Trophoblast cell (in vitro differentiated cells and primary cell): ENCODE measurements at regions not wholly inside any gene's neighbourhood (a gene's known extent, or its start where the extent isn't known, plus 50 kb on each side); places are given as distances from the start of the nearest gene placed in this dataset.

ENCODE experiments used
- DNase-seq, 2 donors: peaks; one replicate each; pipeline ENCODE4 v3.0.0-alpha.2; 2016
- H2AFZ ChIP-seq: 2 replicates; pipeline ENCODE4 v1.6.1; 2013; ENCODE audit warnings: low read length, moderate library complexity, mild to moderate bottlenecking; ENCODE audit not compliant: insufficient read depth, poor library complexity
- H2AK5ac ChIP-seq: 2 replicates; pipeline ENCODE4 v1.6.1; 2013; ENCODE audit warnings: mild to moderate bottlenecking, low read length
- H2BK120ac ChIP-seq: 2 replicates; pipeline ENCODE4 v1.6.1; 2013; ENCODE audit warnings: low read length, mild to moderate bottlenecking, moderate library complexity; ENCODE audit not compliant: insufficient read depth, poor library complexity
- H2BK12ac ChIP-seq: 2 replicates; pipeline ENCODE4 v1.6.1; 2013; ENCODE audit warnings: mild to moderate bottlenecking, low read length, moderate library complexity
- H2BK5ac ChIP-seq: 2 replicates; pipeline ENCODE4 v1.6.1; 2013; ENCODE audit warnings: low read length, low read depth, moderate library complexity, mild to moderate bottlenecking; ENCODE audit not compliant: poor library complexity
- H3K14ac ChIP-seq: 2 replicates; pipeline ENCODE4 v1.6.1; 2013; ENCODE audit warnings: mild to moderate bottlenecking, low read length
- H3K18ac ChIP-seq: 2 replicates; pipeline ENCODE4 v1.6.1; 2013; ENCODE audit warnings: mild to moderate bottlenecking, low read length
- H3K23ac ChIP-seq: 2 replicates; pipeline ENCODE4 v1.6.1; 2013; ENCODE audit warnings: low read length
- H3K27ac ChIP-seq: 2 replicates; pipeline ENCODE4 v1.5.1; 2013; ENCODE audit warnings: low read depth, mild to moderate bottlenecking, inconsistent platforms, low read length, moderate library complexity
- H3K27me3 ChIP-seq: 2 replicates; pipeline ENCODE4 v1.6.1; 2013; ENCODE audit warnings: inconsistent platforms, mild to moderate bottlenecking, low read length, moderate library complexity; ENCODE audit not compliant: insufficient read depth
- H3K36me3 ChIP-seq, 2 experiments: 1 replicate in 1 of 2; 2 replicates in 1 of 2; pipeline ENCODE4 v1.6.1; 2013; ENCODE audit warnings: low read length in 2 of 2, mild to moderate bottlenecking in 2 of 2, moderate library complexity in 1 of 2; ENCODE audit not compliant: insufficient read depth in 2 of 2, control insufficient read depth in 1 of 2
- H3K4ac ChIP-seq: 2 replicates; pipeline ENCODE4 v1.6.1; 2013; ENCODE audit warnings: low read depth, mild to moderate bottlenecking, low read length, moderate library complexity
- H3K4me1 ChIP-seq, 2 experiments: 1 replicate in 1 of 2; 2 replicates in 1 of 2; pipeline ENCODE4 v1.6.1; 2013; ENCODE audit warnings: low read length in 2 of 2, mild to moderate bottlenecking in 2 of 2, moderate library complexity in 1 of 2; ENCODE audit not compliant: insufficient read depth in 2 of 2, control insufficient read depth in 1 of 2
- H3K4me2 ChIP-seq: 2 replicates; pipeline ENCODE4 v1.6.1; 2013; ENCODE audit warnings: inconsistent platforms, mild to moderate bottlenecking, low read length, moderate library complexity
- H3K4me3 ChIP-seq: 2 replicates; pipeline ENCODE4 v1.5.1; 2013; ENCODE audit warnings: mild to moderate bottlenecking, low read depth, low read length, inconsistent platforms
- H3K79me1 ChIP-seq: one replicate; pipeline ENCODE4 v1.6.1; 2013; ENCODE audit warnings: low read length
- H3K79me2 ChIP-seq: 2 replicates; pipeline ENCODE4 v1.6.1; 2013; ENCODE audit warnings: low read length, mild to moderate bottlenecking; ENCODE audit not compliant: control insufficient read depth, insufficient read depth, poor library complexity
- H3K9ac ChIP-seq: 2 replicates; pipeline ENCODE4 v1.6.1; 2013; ENCODE audit warnings: mild to moderate bottlenecking, low read length
- H3K9me3 ChIP-seq: 2 replicates; pipeline ENCODE4 v1.6.1; 2013; ENCODE audit warnings: low read depth, mild to moderate bottlenecking, control low read depth, inconsistent platforms, low read length; ENCODE audit not compliant: insufficient read depth
- H4K12ac ChIP-seq: 2 replicates; pipeline ENCODE4 v1.6.1; 2013; ENCODE audit warnings: low read depth, mild to moderate bottlenecking, low read length, moderate library complexity
- H4K8ac ChIP-seq: 2 replicates; pipeline ENCODE4 v1.6.1; 2013; ENCODE audit warnings: low read depth, mild to moderate bottlenecking, low read length, moderate library complexity
- H4K91ac ChIP-seq: one replicate; pipeline ENCODE4 v1.6.1; 2013; ENCODE audit warnings: low read depth, mild to moderate bottlenecking, low read length, moderate library complexity
- WGBS: extraction: QIAGEN DNeasy Blood & Tissue Kit; methylation state at CpG from one replicate; pipeline ENCODE4 v1.1.7; 2013; ENCODE audit warnings: missing lambda C conversion rate; ENCODE audit not compliant: insufficient read length, insufficient coverage; ENCODE audit errors: extremely low coverage; 5-methylcytosine and 5-hydroxymethylcytosine counted together

DNA sequence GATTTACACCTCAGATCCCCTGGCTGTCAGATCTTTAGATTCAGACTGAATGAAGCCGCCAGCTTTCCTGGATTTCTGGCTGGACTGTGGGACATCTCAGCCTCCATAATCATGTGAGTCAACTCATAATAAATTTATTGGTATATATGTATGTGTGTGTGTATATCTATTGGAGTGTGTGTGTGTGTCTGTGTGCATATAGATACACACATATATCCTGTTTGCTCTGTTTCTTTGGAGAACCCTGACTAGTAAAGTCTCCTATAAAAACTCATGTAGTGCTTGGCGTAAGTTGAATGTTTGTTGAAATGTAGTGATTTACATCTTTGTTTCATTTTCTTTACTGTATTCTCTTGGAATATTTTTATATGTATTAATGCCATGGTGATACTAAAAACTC lies 499.5 kb upstream of the KLF12 start:
- no peak overlapping the region for H4K8ac ChIP-seq
- H3K27ac ChIP-seq, result no peak overlapping the region
- H3K4me1 ChIP-seq, result no peaks in the 10 kb centered on the region
- no peaks in the 10 kb centered on the region for H3K9me3 ChIP-seq
- no peak overlapping the region for H2BK5ac ChIP-seq
- no peak overlapping the region for H3K4ac ChIP-seq
- no peak overlapping the region for H2AK5ac ChIP-seq
- no peak overlapping the region for H4K91ac ChIP-seq
- H3K4me2 ChIP-seq, result no peak overlapping the region
- H3K4me3 ChIP-seq, result no peak overlapping the region
- H2BK12ac ChIP-seq, result no peak overlapping the region
- H2AFZ ChIP-seq, result no peak overlapping the region
- H3K36me3 ChIP-seq, result no peaks in the 10 kb centered on the region
- H3K79me1 ChIP-seq, result no peaks in the 10 kb centered on the region
- H3K14ac ChIP-seq, result no peak overlapping the region
- no peak overlapping the region for H3K9ac ChIP-seq
- H3K27me3 ChIP-seq, result no peaks in the 10 kb centered on the region
- DNase-seq, result no peak
- WGBS, result no CpG with 5 or more reads among the region's 2 CpGs
- H4K12ac ChIP-seq, result no peak overlapping the region
- no peak overlapping the region for H2BK120ac ChIP-seq
- H3K79me2 ChIP-seq, result no peaks in the 10 kb centered on the region
- H3K23ac ChIP-seq, result no peak overlapping the region
- H3K18ac ChIP-seq, result no peak overlapping the region

GRCh38 chr13:74629985-74630384 lies 495.8 kb upstream of the KLF12 start:
- no CpG with 5 or more reads among the region's 3 CpGs for WGBS
- Histone ChIP-seq H3K9ac (no peak overlapping the region), H3K36me3 (no peaks in the 10 kb centered on the region), H3K4me3 (no peak overlapping the region), H4K12ac (no peak overlapping the region), H3K4ac (no peak overlapping the region), H3K18ac (no peak overlapping the region), H3K79me1 (no peaks in the 10 kb centered on the region), H3K9me3 (no peaks in the 10 kb centered on the region), H3K79me2 (no peaks in the 10 kb centered on the region), H3K27me3 (no peaks in the 10 kb centered on the region), H3K14ac (no peak overlapping the region), H3K4me2 (no peak overlapping the region), H2AFZ (no peak overlapping the region), H2BK12ac (no peak overlapping the region), H2AK5ac (no peak overlapping the region), H3K27ac (no peak overlapping the region), H4K91ac (no peak overlapping the region), H2BK5ac (no peak overlapping the region), H3K4me1 (no peaks in the 10 kb centered on the region), H2BK120ac (no peak overlapping the region), H3K23ac (no peak overlapping the region), H4K8ac (no peak overlapping the region)
- DNase-seq, result no peak

DNA sequence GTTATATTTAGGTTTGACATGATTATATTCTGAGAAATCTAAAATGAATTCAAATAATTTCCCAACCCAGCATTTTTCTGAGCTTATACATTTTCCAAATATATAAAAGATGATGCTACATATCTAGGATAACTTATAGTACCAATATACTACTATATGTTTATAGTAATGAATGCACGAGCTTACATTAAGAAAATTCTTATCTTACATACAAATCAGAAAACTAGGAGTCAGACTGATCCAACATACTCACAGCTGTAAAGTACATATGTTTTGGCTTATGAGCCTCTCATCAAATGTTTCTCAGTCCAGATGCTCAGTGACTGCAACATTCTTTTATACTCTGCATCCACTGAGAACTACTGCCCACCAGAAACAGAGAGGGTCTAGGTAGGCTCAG lies 491.3 kb upstream of the KLF12 start:
- Histone ChIP-seq H4K91ac (no peak overlapping the region), H3K27me3 (no peaks in the 10 kb centered on the region), H3K4me1 (no peaks in the 10 kb centered on the region), H3K18ac (no peak overlapping the region), H2BK120ac (no peak overlapping the region), H3K9ac (no peak overlapping the region), H4K12ac (no peak overlapping the region), H3K79me2 (no peaks in the 10 kb centered on the region), H3K36me3 (no peaks in the 10 kb centered on the region), H2AK5ac (no peak overlapping the region), H2BK12ac (no peak overlapping the region), H3K14ac (no peak overlapping the region), H4K8ac (no peak overlapping the region), H2AFZ (no peak overlapping the region), H3K4ac (no peak overlapping the region), H3K27ac (no peak overlapping the region), H3K9me3 (no peaks in the 10 kb centered on the region), H3K4me2 (no peak overlapping the region), H3K23ac (no peak overlapping the region), H3K79me1 (no peaks in the 10 kb centered on the region), H3K4me3 (no peak overlapping the region), H2BK5ac (no peak overlapping the region)
- no CpG with 5 or more reads among the region's 1 CpG for WGBS
- no peak for DNase-seq

- no peak overlapping the region for H4K8ac ChIP-seq
- H3K27ac ChIP-seq, result no peak overlapping the region
- H2AK5ac ChIP-seq, result no peak overlapping the region
- H3K79me2 ChIP-seq, result no peaks in the 10 kb centered on the region
- no CpG with 5 or more reads among the region's 1 CpG for WGBS
- H3K4me2 ChIP-seq, result no peak overlapping the region
- H3K4ac ChIP-seq, result no peak overlapping the region
- H3K36me3 ChIP-seq, result no peaks in the 10 kb centered on the region
- no peak overlapping the region for H2BK5ac ChIP-seq
- no peak for DNase-seq
- H3K18ac ChIP-seq, result no peak overlapping the region
- H4K91ac ChIP-seq, result no peak overlapping the region
- no peak overlapping the region for H3K23ac ChIP-seq
- H3K79me1 ChIP-seq, result no peaks in the 10 kb centered on the region
- no peak overlapping the region for H4K12ac ChIP-seq
- no peak overlapping the region for H2BK120ac ChIP-seq
- no peak overlapping the region for H2AFZ ChIP-seq
- H3K9me3 ChIP-seq, result no peaks in the 10 kb centered on the region
- no peak overlapping the region for H3K14ac ChIP-seq
- H2BK12ac ChIP-seq, result no peak overlapping the region
- no peak overlapping the region for H3K4me3 ChIP-seq
- H3K9ac ChIP-seq, result no peak overlapping the region
- H3K27me3 ChIP-seq, result no peaks in the 10 kb centered on the region
- no peaks in the 10 kb centered on the region for H3K4me1 ChIP-seq
Observed at GRCh38 chr13:74623761-74624160, 489.6 kb upstream of the KLF12 start.
